Ureter (tissue), 1 donor: ENCODE measurements at regions not wholly inside any gene's neighbourhood (a gene's known extent, or its start where the extent isn't known, plus 50 kb on each side); places are given as distances from the start of the nearest gene placed in this dataset.
A peak's percentile ranks its signal among the peaks of the same experiment; 100 is the strongest.

Experiments used
- DNase-seq: peaks from one replicate; pipeline ENCODE4 v3.0.0-alpha.2; 2020; ENCODE audit warnings: low spot score
- donor health status: DM: yes; HTN: yes; CAD: no.

DNA sequence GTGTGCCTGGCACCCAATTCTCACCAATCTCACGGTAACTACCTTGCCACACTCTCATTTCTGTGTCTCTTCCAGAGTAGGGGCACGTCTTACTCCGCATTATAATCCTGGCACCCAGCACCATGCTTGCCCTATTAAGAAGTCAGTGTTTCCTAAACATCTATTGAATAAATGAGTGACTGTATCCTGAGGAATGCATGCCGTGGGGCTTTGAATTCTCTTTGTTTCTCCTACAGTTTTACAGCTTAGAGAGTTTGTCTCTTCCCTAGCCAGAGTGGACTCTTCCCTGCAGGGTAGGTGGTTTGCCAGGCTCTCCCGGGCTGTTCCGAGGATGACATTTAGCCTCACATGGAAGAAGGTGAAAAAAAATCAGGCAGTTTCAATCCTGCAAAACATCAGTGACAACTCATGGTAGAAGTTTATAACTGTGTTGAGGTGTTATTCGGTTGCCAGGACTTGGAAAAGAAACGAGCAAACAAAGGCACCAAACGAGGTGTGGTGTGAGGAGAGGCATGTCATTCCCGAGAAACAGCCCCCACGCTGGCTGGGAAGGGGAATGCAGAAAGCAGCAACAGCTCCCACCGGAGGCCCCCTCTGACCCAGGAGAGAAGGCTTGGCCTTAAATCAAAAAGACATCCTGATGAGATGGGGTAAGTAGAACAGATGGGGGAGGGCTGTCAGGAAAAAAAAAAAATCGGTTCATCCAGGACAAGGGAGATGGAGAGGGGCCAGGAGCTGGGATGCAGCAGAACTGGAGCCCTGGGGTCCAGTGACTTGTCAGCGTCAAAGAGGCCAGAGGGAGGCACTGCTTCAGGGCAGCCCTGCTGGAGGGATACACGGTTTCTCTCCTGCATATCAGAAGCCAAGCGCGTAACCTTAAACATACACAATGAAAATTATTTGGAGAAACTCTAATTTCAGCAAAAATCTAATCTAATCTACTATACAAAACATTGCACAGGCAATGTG is 168.4 kb upstream of the ARRDC4 start:
- DNase-seq: no peak

DNA sequence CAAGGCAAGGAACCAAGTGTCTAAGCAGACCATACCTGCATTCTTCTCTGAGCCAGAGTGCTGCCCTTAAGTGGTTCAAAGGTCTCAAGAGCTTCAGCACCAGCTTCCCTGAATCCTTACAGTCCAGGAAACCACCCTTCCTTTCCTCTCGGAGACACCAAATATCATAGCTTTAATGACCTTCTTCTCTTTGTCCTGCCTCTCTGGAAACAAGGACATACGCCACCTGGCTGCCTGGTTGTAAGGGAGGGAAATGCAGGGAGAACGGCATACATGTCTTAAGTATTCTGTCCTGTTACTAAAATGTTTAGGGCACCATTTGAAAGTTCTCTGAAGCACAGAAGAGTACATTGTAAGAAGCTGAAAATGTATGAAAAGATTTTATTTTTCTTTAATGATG is 155.6 kb upstream of the ARRDC4 start:
- DNase-seq: no peak

- no peak for DNase-seq
Measured at GRCh38 chr15:97806766-97807165, 153.7 kb upstream of the ARRDC4 start.

- no peak for DNase-seq
Measured at GRCh38 chr15:97815835-97816234, 144.7 kb upstream of the ARRDC4 start.

DNA sequence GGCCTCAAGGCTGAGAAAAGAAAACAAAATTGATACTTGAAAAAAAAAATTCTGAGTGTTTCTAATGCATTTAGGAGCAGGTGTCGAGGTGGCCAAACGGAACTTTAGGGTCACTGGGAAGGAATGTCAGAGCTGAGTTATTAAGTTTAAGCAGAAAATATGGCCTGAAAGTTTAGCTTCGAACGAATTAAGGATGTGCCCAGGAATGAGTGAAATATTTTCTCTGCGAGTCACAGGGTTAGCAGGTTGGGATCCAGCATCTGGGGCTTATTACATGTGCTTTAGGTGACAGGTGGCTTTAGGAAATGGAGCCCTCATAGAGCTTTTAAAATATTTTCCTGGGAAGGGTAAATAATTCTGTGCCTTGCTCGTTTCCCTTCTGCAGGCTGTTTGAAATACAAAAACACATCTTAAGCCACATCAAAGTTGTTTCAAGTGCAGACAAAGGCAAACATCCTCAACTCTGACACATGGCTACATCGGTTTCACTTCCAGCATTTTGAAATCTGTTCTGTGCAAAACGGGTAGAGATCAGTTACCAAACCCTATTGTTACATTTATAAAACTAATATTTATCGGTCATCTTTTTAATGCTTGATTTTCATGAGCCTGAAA is 143.1 kb upstream of the ARRDC4 start:
- DNase-seq: no peak

DNA sequence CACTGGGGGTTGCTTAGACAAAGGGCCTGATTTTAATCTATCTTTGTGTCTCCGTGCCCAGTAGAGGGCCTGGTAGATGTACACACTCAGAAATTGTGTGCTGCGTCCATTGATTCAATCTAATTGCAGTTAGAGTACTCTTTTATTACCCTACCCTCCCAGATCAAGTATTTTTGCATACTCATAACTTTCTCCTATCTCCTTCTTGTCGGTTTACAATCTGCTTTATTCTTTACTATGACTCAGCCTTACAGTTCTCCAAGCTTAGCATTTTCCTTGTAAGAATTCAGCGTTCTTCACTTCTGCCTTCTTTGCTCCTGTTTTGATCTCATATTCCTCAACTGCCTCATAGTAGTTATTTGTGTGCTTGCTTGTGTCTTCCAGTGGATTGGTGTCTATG is 124.5 kb upstream of the ARRDC4 start:
- DNase-seq: no peak

DNA sequence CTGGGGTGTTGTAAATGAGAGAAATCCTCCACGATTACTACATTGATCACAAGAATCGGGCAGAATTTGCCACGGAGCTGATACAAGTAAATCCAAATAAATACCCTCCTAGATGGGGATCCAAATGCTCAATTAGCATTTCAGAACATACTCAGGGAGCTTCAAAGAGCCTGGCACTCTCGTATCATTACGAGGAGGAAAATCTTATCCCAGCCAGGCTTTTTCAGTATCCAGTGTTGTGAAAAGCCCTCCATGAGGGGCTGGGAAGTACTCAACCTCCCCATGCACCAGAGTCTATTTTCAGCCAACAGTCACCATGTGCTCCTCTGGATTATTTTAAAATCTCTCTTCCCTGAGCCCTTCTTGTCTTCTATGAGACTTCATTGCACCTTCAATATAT is 122.6 kb upstream of the ARRDC4 start:
- DNase-seq: no peak

DNA sequence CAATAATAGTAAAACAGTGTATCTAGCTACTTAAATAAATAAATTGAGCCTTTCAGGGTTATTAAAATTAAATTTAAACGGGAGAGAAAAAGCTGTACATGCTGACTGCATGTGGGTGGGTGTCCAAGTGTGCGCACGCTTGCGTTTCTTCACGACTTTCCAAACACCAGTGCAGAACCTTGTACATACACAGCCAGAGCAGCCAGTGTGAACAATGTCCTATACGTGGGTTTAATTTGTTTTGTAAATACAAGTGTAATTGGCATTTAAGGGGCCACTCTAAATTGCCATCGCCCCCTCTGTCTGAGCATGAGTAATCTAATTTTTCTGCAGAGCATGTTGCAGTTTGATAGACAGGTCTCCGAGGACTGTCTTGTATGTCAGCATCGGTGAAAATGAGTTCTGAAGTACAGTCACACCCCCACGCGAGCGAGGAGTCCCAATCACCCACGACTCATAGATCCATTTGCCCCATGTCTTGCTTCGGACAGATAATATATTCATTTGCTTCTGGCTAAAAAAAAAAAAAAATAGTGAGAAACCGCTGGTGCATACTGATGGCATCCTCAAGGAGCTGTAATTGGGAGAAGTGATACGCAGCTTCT is 121.8 kb upstream of the ARRDC4 start:
- DNase-seq: no peak

GRCh38 chr15:97840501-97840900 is 120.0 kb upstream of the ARRDC4 start:
- DNase-seq: no peak

DNA sequence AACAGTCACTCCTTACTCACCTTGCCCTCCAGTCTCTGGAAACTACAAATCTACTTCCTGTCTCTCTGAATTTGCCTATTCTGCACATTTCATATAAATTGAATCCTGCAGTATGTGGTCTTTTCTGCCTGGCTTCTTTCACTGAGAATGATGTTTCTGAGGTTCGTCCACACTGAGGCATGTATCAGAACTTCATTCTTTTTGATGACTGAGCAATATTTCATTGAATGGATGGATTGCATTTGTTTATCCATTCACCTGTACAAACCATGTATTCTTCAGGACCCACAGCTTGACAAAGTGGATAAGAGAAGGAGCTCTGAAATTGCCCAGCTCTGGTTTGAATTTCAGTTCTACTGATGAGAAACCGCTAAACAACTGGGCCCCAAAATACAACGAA is 118.9 kb upstream of the ARRDC4 start:
- DNase-seq: no peak

- no peak for DNase-seq
Measured at GRCh38 chr15:97849183-97849582, 111.3 kb upstream of the ARRDC4 start.

GRCh38 chr15:97858296-97858695 is 102.2 kb upstream of the ARRDC4 start:
- no peak for DNase-seq

DNA sequence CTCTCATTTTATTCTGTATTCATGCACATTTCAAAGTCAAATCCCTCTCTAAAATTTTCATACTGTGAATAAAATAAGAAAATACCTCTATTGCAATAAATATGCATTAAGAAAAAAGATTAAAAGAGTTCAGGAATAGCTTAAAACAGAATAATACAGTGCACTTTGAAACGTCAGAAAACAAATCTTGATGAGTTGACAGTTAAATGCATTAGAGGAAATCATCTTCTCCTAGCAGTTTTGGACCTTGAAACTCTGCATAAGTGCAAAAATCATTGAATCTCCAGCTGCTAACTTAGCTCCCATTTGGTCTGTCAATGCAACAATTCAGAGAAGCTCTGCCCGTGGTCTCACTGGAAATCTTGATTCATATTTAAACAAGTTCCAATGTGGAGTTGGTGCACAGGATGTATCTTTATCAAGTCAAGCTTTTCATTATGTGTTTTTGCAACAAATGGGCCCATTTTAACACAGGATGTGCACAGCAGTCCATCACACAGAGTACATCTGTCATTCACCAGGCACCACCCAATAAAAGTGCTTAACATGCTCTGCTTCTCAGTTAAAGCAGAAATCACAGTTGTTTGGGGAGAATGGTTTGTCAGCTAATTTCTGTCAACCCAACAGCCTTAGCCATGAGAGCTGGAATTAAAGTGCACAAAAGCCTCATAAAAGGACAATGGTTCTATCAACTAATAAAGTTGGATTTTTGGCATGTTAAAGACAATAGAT is 98.8 kb upstream of the ARRDC4 start:
- no peak for DNase-seq

- DNase-seq: no peak
Measured at GRCh38 chr15:97866959-97867358, 93.5 kb upstream of the ARRDC4 start.

GRCh38 chr15:97867870-97868269 is 92.6 kb upstream of the ARRDC4 start:
- no peak for DNase-seq

DNA sequence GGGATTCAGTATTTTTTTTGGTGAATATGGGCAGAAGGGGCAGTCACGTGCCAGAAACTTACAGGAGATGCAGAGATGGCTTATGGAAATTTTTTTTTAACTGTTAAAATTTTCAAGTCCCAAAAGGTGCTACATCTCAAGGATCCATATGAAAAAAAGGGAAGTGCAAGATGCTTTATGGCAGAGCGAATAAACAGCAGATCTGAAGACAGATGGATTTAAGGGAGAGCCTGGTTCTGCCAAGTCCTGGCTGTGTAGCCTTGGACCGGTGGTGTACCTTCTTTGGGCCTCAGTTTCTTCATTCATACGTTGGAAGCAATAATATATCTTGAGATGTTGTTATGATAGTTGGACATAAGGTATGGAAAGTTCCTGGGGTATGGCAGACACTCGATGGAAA is 91.5 kb upstream of the ARRDC4 start:
- DNase-seq: no peak

GRCh38 chr15:97870771-97871170 is 89.7 kb upstream of the ARRDC4 start:
- DNase-seq: no peak

- DNase-seq: no peak
Measured at GRCh38 chr15:97874139-97874538, 86.4 kb upstream of the ARRDC4 start.

DNA sequence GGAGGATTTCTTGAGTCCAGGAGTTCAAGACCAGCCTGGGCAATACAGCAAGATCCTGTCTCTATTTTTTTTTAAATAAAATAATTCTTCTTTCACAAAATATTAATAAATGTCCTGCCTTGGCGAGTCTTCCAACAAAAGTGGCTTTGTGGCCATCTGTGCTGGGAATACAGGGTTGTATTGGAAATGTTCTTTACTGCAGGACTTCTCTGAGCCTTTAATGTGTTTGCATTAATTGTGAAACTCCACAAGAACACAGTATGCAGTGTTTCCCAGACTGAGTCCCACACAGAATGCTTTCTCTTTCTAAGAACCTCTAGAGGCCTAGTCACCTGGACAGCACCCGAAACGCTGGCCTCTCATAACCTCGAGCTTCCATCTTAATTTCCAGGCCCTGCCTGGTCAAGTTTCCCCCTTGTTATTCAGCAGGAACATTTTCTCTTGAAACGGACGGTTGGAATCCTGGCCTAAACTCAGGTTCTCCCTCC is 85.4 kb upstream of the ARRDC4 start:
- DNase-seq: no peak

GRCh38 chr15:97875513-97876280 is 84.8 kb upstream of the ARRDC4 start:
- DNase-seq: peak; percentile 47

- DNase-seq: no peak
Measured at GRCh38 chr15:97876281-97876675, 84.2 kb upstream of the ARRDC4 start.
